HCT116 (cell line): ENCODE measurements at regions not wholly inside any gene's neighbourhood (a gene's known extent, or its start where the extent isn't known, plus 50 kb on each side); places are given as distances from the start of the nearest gene placed in this dataset.
A peak's percentile ranks its signal among the peaks of the same experiment; 100 is the strongest.

Experiments used
- ATAC-seq: fragments of 200-7000 bp; cut with Tn5 transposase; 2 replicates; pipeline ENCODE4 v1.9.1; 2020; ENCODE audit warnings: mild to moderate bottlenecking, moderate library complexity
- BruUV-seq: library from RNA; stranded (reverse); fragments of 400-500 nt; replicated peaks from 2 replicates; lab custom pipeline; 2021; lab: Mats Ljungman, UMichigan
- CTCF ChIA-PET: fragments of 300-600 bp; sonication (Branson Sonifier 250); formaldehyde crosslinking; loops from one replicate; lab custom pipeline; 2021; ENCODE audit warnings: antibody characterized with exemption; lab: Charles Lee
- POLR2A ChIA-PET: fragments of 300-600, 350-600 bp; sonication (Branson Sonifier 250); formaldehyde crosslinking; loops from one replicate; lab custom pipeline; 2021; ENCODE audit warnings: antibody characterized with exemption; lab: Charles Lee
- RAD21 ChIA-PET, 2 experiments: fragments of 300-600 bp; sonication (Branson Sonifier 250); formaldehyde crosslinking; loops; one replicate each; lab custom pipeline; 2023; ENCODE audit warnings: low total read pairs in 2 of 2; ENCODE audit not compliant: uncharacterized antibody in 2 of 2, unreplicated experiment in 2 of 2, low non-redundant PET in 1 of 2; lab: Charles Lee
- DNase-seq: peaks from one replicate; pipeline ENCODE4 v3.0.0-alpha.2; 2010; ENCODE audit warnings: low read depth, low spot score
- H2AFZ ChIP-seq: fragments of 200-600 bp; shearing (Covaris generic), sonication (generic); 2 replicates; pipeline ENCODE4 v1.6.1; 2017; ENCODE audit warnings: low read depth, mixed run types, mixed read lengths, antibody characterized with exemption, low read length; ENCODE audit not compliant: poor library complexity, severe bottlenecking
- H3K27ac ChIP-seq: 2 replicates; pipeline ENCODE4 v1.5.1; 2012; ENCODE audit warnings: low read depth, low read length
- H3K27me3 ChIP-seq: fragments of 200-600 bp; sonication (generic); 2 replicates; pipeline ENCODE4 v1.6.1; 2016; ENCODE audit warnings: mixed run types, low read length, mixed read lengths; ENCODE audit not compliant: insufficient read depth
- H3K36me3 ChIP-seq, 2 experiments: fragments of 200-500 bp in 1 of 2; fragments of 200-600 bp in 1 of 2; sonication (Bioruptor generic) in 1 of 2; sonication (generic) in 1 of 2; 2 replicates each; pipeline versions ENCODE4 v1.5.1 to v1.6.1; 2014 to 2016; ENCODE audit warnings: low read length in 2 of 2, inconsistent platforms in 1 of 2, mixed read lengths in 1 of 2, mixed run types in 1 of 2; ENCODE audit not compliant: insufficient read depth in 2 of 2, control insufficient read depth in 1 of 2
- H3K4me1 ChIP-seq, 2 experiments: fragments of 200-600 bp in 1 of 2; sonication (generic) in 1 of 2; 2 replicates each; pipeline versions ENCODE4 v1.5.1 to v1.6.1; 2012 to 2017; ENCODE audit warnings: low read length in 2 of 2, inconsistent platforms in 1 of 2, mild to moderate bottlenecking in 1 of 2, mixed read lengths in 1 of 2, mixed run types in 1 of 2, moderate library complexity in 1 of 2; ENCODE audit not compliant: insufficient read depth in 2 of 2, control insufficient read depth in 1 of 2
- H3K4me2 ChIP-seq: fragments of 200-600 bp; sonication (generic); 2 replicates; pipeline ENCODE4 v1.6.1; 2017; ENCODE audit warnings: mixed run types, low read length, mixed read lengths
- H3K4me3 ChIP-seq, 2 experiments: fragments of 200-600 bp in 1 of 2; sonication (generic) in 1 of 2; replicated peaks in 1 of 2; 2 replicates each; pipeline ENCODE4 v1.5.1; 2011 to 2016; ENCODE audit warnings: low read length in 2 of 2, control low read depth in 1 of 2, low read depth in 1 of 2, mild to moderate bottlenecking in 1 of 2, mixed read lengths in 1 of 2, mixed run types in 1 of 2
- H3K79me2 ChIP-seq: fragments of 200-600 bp; sonication (generic); 2 replicates; pipeline ENCODE4 v1.6.1; 2017; ENCODE audit warnings: mild to moderate bottlenecking, mixed run types, low read length, moderate library complexity, mixed read lengths; ENCODE audit not compliant: insufficient read depth
- H3K9ac ChIP-seq: fragments of 200-600 bp; sonication (generic); 2 replicates; pipeline ENCODE4 v1.6.1; 2016; ENCODE audit warnings: low read length, mixed read lengths
- H3K9me2 ChIP-seq: fragments of 200-600 bp; sonication (generic), shearing (Covaris generic); 2 replicates; pipeline ENCODE4 v1.6.1; 2017; ENCODE audit warnings: mixed run types, mild to moderate bottlenecking, moderate library complexity; ENCODE audit not compliant: insufficient read depth
- H3K9me3 ChIP-seq, 2 experiments: fragments of 200-500 bp in 1 of 2; fragments of 200-600 bp in 1 of 2; sonication (Bioruptor generic) in 1 of 2; sonication (generic) in 1 of 2; 2 replicates each; pipeline ENCODE4 v1.6.1; 2014 to 2017; ENCODE audit warnings: low read length in 2 of 2, mixed read lengths in 2 of 2, inconsistent platforms in 1 of 2, low read depth in 1 of 2, mild to moderate bottlenecking in 1 of 2, mixed run types in 1 of 2, moderate library complexity in 1 of 2; ENCODE audit not compliant: control insufficient read depth in 1 of 2, insufficient read depth in 1 of 2
- H4K20me1 ChIP-seq: fragments of 200-600 bp; sonication (generic), shearing (Covaris generic); 2 replicates; pipeline ENCODE4 v1.6.1; 2017; ENCODE audit warnings: mixed run types, mild to moderate bottlenecking, moderate library complexity; ENCODE audit not compliant: insufficient read depth
- ATF3 ChIP-seq: IDR thresholded peaks from 2 replicates; pipeline ENCODE4 v1.6.1; 2012
- CTCF ChIP-seq, 3 experiments: fragments of 200-600 bp in 1 of 3; sonication (generic) in 1 of 3; IDR thresholded peaks in 2 of 3; conservative IDR thresholded peaks in 1 of 3; 2 replicates each; pipeline ENCODE4 v1.5.1; 2012 to 2017; ENCODE audit warnings: low read depth in 2 of 3, low read length in 2 of 3, antibody characterized with exemption in 1 of 3, borderline replicate concordance in 1 of 3, control low read depth in 1 of 3, mild to moderate bottlenecking in 1 of 3, mixed read lengths in 1 of 3, mixed run types in 1 of 3, moderate library complexity in 1 of 3; ENCODE audit not compliant: insufficient read depth in 1 of 3
- EZH2phosphoT487 ChIP-seq: fragments of 200-600 bp; IDR thresholded peaks from 2 replicates; pipeline ENCODE4 v1.6.1; 2018; ENCODE audit warnings: antibody characterized with exemption, borderline replicate concordance
- POLR2AphosphoS5 ChIP-seq: IDR thresholded peaks from 2 replicates; pipeline ENCODE4 v1.6.1; 2011; ENCODE audit warnings: mild to moderate bottlenecking, low read depth, low read length, moderate library complexity
- RAD21 ChIP-seq: IDR thresholded peaks from 2 replicates; pipeline ENCODE4 v1.6.1; 2012; ENCODE audit warnings: low read depth, mild to moderate bottlenecking
- REST ChIP-seq: IDR thresholded peaks from 2 replicates; pipeline ENCODE4 v1.6.1; 2012; ENCODE audit warnings: low read depth
- SRF ChIP-seq: IDR thresholded peaks from 2 replicates; pipeline ENCODE4 v1.6.1; 2012; ENCODE audit warnings: low read depth
- intact Hi-C: fragments of 100-400 bp; cut with micrococcal nuclease; formaldehyde crosslinking; loops from 2 replicates; pipeline ENCODE4 v1.10.0; 2022

- Histone ChIP-seq H3K4me2 (no peak overlapping the region), H3K79me2 (no peaks in the 10 kb centered on the region), H3K9me3 (no peaks in the 10 kb centered on the region; a peak in 1 of 4 replicates), H3K27ac (no peak overlapping the region), H3K27me3 (no peaks in the 10 kb centered on the region), H2AFZ (no peak overlapping the region), H3K36me3 (no peaks in the 10 kb centered on the region), H3K9me2 (no peaks in the 10 kb centered on the region), H3K4me3 (no peak overlapping the region), H3K4me1 (no peaks in the 10 kb centered on the region), H3K9ac (no peak overlapping the region), H4K20me1 (no peaks in the 10 kb centered on the region)
- RAD21 ChIA-PET = no interaction called here
- no peak for ATAC-seq
- intact Hi-C loops = no loop called here
- no peak for DNase-seq
- POLR2A ChIA-PET = no interaction called here
- TF ChIP-seq POLR2AphosphoS5 (no peak), ATF3 (no peak), SRF (no peak), RAD21 (no peak)
- BruUV-seq = no TSS peak
- CTCF ChIA-PET = no interaction called here
Observed at GRCh38 chr7:98534493-98534892, 82.6 kb upstream of the NPTX2 start.

- no peak overlapping the region for H2AFZ ChIP-seq
- ChIA-PET CTCF (no interaction called here), POLR2A (no interaction called here), RAD21 (no interaction called here)
- no peak for ATAC-seq
- H3K9ac ChIP-seq = no peak overlapping the region
- BruUV-seq = no TSS peak
- H3K9me2 ChIP-seq = no peaks in the 10 kb centered on the region
- H3K27me3 ChIP-seq = no peaks in the 10 kb centered on the region
- TF ChIP-seq EZH2phosphoT487 = no peak
- no peak for TF ChIP-seq REST
- 0 out of 2 replicates have a peak, but pooled peaks have one; percentile 8 for TF ChIP-seq RAD21
- TF ChIP-seq CTCF (IDR thresholded peaks at IDR 0.05 in 2 of 3, conservative IDR thresholded peaks at IDR 0.05 in 1 of 3; ENCODE audit: borderline replicate concordance in 1 of 3, insufficient read depth in 1 of 3, low read depth in 2 of 3, low read length in 2 of 3) = 0 out of 6 replicates have a peak, but pooled peaks of 2 of the 3 experiments have one; percentile 3 to 18
- DNase-seq = no peak
- no peaks in the 10 kb centered on the region; a peak in 1 of 4 replicates for H3K9me3 ChIP-seq
- no peaks in the 10 kb centered on the region for H3K36me3 ChIP-seq
- H3K4me3 ChIP-seq = no peak overlapping the region
- no peak overlapping the region for H3K27ac ChIP-seq
- no peaks in the 10 kb centered on the region for H3K79me2 ChIP-seq
- intact Hi-C loops = no loop called here
- no peak overlapping the region for H3K4me2 ChIP-seq
- H4K20me1 ChIP-seq = no peaks in the 10 kb centered on the region
- no peaks in the 10 kb centered on the region for H3K4me1 ChIP-seq
Observed at GRCh38 chr7:98531717-98532116, 85.4 kb upstream of the NPTX2 start.
